GM21723 (cell line): ENCODE measurements at regions not wholly inside any gene's neighbourhood (a gene's known extent, or its start where the extent isn't known, plus 50 kb on each side); places are given as distances from the start of the nearest gene placed in this dataset.
"Not testable (repeated sequence)": the region's sequence is repeated elsewhere in the genome, so short reads cannot be mapped to it uniquely, and the experiment has no call there.

Source experiments
- ATAC-seq: cut with Tn5 transposase; IDR thresholded peaks from one replicate; pipeline ENCODE4 v1.9.1; 2021; ENCODE audit warnings: mild to moderate bottlenecking, moderate library complexity; ENCODE audit not compliant: unreplicated experiment

DNA sequence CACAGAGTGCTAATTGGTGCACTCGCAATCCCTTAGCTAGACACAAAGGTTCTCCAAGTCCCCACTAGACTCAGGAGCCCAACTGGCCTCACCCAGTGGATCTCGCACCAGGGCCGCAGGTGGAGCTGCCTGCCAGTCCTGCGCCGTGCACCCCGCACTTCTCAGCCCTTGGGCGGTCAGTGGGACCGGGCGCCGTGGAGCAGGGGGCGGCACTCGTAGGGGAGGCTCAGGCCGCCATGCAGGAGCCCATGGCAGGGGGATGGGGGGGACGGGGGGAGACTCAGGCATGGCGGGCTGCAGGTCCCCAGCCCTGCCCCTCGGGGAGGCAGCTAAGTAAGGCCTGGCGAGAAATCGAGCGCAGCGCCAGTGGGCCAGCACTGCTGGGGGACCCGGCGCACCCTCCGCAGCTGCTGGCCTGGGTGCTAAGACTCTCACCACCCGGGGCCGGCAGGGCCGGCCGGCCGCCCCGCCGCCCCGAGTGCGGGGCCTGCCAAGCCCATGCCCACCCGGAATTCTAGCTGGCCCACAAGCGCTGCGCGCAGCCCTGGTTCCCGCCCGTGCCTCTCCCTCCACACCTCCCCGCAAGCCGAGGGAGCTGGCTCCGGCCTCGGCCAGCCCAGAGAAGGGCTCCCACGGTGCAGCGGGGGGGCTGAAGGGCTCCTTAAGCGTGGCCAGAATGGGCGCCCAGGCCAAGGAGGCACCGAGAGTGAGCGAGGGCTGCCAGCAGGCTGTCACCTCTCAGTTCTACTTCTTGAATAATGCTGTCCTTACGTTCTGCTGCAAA, 258.2 kb downstream of the GALC start:
- ATAC-seq, result not testable (repeated sequence)

DNA sequence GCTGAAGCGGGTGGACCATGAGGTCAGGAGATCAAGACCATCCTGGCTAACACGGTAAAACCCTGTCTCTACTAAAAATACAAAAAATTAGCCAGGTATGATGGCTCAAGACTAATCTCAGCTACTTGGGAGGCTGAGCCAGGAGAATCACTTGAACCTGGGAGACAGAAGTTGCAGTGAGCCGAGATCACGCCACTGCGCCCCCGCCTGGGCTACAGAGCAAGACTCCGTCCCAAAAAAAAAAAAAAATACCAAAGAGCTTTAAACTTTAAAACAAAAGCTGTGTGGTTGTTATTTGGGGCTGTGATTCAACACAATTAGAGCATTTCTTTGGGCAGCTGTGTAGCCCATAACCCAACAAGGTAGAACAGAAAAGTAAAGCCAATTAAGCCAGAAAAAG, 259.9 kb downstream of the GALC start:
- not testable (repeated sequence) for ATAC-seq

DNA sequence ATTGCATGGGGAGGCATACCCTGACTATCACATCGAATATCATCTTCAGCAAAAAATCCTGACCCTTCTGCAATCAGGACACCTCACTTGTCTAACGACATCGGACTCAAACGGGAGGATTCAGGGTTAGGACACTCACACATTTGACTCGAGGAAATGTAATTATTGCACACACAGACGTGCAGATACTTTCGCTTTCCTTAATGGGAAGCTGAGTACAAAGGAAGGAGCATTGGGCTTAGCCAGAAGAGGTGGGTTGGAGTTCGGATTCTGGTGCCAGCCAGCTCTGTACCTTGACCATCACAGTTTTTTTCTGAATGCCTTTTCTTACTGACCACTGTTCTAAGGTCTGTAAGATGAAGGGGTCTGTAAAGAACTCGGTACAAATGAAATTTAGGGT, 260.4 kb downstream of the GALC start:
- ATAC-seq, result no peak

DNA sequence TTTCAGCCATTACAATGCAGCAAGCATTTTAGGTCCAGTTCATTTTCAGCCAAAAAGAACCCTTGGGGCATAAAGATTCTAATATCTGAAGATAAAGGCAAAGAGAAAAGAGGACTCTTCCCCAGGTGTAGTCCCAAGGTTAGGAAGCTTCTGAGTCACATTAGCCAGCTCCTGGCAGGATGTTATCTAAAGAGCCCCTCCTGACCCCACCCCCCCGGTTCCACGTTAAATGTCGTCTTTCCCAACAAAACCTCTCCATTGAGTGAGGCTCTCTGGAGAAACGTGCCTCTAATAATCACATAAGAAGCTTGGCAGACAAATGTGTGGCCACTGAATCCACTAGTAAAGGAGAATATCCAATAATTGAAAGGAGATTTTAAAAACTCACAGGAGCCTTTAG, 267.7 kb downstream of the GALC start:
- no peak for ATAC-seq

DNA sequence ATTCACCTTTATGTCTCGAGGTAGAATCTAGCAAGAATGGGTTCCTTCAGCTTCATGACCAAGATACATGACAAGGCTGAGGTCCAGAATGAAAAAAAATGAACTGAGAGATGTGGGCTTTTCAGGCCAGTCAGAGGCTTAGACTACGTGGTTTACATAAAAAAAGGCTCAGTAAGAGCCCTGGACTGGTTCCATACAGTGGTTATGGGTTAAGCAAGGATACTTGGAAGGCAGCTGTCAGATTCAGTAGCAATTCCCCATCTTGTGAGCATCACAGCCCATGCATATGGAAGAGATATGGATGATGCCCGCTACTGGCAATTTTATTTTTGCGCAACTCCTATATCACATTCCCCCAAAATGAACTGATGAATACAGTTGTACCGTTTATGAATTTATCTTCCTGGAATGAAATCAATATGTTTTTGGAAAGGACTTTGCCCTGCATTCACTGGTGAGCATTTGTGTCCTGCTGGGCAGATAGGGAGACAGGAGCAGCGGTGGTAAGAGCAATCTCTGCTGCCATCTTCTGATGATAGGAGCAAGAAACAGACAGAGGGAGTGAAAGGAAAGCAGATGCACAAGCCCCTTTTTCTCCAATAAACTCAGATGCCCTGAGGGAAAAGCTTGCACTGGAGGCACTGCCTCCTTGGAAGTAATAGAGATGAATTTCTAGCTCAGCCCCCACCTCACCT, 280.4 kb downstream of the GALC start:
- ATAC-seq, result no peak

DNA sequence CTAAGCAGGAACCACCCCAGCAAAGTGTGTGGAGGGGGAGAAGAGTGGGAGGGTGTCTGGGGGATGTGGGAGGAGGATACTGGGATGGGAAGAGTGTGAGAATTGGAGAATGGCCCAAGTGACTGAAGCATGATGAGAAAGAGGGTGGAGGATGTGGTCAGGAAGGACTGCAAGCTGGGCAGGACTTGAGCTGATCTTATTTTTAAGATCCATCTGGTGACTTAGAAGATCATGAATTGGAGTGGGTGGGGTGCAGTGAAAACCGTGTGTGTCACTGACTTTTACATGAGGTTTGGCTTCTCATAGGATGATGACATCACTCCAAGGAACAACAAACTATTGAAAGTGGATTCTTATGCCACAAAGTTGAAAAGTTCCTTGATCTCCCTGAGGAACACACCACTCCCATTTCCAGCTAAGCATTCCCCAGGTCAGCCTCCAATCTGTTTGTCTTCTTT, 287.5 kb downstream of the GALC start:
- no peak for ATAC-seq

DNA sequence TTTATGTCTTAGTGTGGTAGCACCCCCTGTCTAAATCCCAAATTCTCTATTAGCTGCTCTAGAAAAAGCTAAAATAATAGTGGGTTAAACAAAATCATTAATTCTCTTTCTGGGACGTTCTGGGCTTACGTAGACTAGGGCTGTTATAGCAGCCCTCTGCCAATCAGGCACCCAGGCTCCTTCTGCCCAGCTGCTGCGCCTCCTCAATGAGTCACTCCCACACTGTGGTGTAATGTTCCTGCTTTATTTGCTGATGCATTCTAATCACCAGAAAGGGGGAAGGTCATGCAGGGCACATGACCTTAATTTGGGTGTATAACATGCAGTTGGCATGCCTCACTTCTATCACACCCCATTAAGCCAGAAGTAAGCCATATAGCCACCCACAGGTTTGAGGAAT, 294.5 kb downstream of the GALC start:
- no peak for ATAC-seq

DNA sequence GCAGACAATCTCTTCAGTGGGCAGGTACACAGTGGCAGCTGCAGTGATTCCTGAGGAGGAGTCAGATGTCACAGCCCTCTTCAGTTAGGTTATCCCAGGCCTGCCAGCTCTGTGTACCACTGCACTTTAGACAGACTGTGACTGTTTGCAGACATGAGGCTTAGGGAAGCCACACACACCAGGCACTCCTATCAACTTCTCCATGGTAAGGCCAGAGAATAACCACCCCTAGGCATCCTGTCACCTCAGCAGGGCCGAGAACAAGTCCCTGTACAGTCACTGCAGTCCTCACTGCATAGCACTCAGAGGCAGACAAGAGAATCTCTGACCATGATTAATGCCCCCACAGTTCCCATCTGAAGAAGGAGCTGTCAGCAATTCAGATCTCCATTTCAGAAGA, 296.5 kb downstream of the GALC start:
- no peak for ATAC-seq

DNA sequence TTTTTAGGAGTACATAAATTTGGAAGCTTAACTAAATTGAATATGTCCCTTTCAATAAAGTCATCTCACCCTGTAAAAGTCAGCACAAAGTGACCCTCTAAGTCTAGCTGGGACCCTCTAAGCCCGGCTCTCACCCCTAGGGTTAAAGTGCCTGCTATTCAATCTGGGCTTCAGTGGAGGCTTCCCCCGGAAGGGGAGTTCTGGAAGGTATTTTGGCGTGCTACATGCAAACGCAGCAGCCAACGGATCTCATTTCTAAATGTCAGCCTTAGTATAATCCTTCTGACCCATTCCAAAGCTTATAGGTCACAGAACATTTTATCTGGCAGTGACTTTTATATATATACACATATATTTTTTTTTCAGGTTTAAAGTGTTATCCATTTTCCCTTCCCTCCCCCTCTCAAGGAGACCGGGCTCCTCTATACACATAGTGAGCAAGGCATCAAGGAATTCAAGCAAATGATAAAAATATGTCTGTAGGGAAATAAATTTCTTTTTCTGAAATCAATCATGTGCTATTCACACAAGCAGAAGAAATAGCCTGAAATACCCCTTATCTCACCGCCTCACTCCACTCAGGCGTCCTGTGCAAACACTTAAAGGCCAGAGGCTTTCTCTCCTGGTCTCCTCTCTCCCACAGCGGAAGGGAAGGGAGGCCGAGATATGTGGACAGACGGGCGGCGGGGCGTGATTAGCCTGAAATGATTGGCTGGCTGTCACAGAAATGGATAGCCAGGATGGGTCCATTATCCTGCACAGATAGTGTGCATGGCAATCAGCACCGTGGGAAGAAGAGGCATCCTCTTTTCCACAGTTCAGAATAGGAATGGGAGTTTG, 301.7 kb downstream of the GALC start:
- ATAC-seq, result no peak

DNA sequence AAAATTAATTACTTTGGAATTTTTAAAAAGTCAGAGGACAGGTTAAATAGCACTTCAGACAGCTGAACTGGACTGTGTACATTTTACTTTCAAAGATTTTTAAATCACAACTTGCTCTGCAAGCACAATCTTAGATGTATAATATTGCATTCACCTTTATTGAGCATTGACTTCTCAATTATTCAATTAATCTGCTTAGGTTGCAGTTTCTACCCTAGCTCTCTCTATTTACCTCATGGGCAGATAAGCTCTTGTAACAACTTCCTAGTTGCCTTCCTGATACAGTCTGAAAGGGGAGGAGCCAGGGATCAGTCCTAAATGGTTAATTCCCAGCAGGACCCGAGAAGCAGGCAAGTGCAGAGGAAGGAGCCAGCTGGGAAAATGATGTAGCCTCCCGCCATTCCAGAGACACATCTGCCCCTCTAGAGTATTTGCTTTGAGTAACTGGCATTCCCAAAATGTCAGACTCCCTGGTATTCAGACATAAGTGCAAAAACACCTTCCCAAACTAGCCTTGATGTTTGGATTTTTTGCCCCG, 302.8 kb downstream of the GALC start:
- no peak for ATAC-seq

DNA sequence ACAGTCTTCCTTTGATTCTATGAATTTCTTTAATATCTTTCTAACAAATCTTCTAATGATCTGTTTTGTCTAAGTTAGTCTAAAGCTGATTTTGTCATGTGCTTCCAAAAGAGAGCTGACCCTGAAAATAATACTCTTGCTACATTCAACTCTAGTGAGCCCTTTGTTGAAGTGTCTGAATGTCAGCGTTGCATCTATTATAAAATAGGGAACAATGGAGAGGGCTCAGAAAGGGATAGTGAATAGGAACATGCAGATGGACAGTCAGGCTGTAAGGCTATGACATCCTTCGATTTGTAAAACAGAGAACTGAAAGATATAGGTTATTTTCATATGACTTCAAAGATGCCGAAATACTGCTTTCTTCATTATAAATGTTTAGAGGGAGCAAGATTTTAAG, 304.5 kb downstream of the GALC start:
- no peak for ATAC-seq

DNA sequence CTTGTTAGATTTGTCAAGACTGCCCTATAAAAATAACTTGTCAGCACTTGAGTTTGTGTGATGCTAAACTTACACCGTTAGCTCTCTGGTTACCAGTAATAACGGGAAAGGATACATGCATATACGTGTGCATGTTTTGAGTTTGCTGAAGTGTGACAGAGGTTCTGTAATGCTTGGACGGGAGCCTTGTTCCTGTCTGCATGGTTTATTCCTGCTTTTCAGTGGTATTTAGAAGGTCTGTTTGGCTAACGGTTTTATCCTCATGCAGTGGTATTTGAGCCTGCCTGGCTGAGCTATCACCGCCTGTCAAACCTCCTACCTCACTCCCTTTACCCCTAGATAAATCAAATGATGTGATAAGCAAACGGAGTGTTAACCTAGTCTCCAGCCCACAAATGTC, 305.6 kb downstream of the GALC start:
- no peak for ATAC-seq

DNA sequence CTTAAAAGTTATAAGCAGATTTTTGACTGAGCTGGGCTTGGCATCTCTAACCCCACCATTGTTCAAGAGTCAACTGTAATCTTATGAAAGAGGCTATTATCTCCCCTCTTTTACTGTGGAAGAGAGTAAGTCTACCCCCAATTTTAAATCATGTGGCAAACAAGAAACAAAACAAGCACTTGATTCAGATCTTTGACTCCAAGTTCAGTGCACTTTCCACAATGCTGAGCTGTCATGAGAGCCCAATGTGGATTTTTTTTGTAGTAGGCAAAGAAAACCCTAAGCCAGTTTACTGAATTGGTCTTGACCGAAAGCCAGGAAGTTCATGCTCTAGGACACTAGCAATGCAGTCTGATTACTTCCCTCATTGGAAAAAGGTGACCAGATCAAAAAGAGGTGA, 306.2 kb downstream of the GALC start:
- no peak for ATAC-seq

DNA sequence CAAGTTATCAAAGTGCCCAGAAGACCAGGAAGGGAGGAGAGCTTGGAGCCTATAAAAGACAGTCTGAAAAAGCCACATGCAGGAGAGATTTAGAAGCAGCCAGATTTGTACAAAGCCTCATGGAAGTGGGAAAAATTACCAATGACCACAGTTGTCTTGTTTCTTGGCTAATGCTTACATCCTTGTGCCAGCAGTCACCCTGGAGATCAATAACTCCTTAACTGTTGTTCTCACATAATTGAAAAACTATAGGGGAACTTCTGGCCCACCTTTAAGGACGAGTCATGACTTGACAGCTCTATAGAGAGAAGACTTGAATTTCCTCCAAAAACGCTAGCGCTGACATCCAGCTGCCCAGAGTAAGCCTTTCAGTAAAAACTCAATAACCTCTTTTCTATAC, 313.1 kb downstream of the GALC start:
- ATAC-seq, result no peak

DNA sequence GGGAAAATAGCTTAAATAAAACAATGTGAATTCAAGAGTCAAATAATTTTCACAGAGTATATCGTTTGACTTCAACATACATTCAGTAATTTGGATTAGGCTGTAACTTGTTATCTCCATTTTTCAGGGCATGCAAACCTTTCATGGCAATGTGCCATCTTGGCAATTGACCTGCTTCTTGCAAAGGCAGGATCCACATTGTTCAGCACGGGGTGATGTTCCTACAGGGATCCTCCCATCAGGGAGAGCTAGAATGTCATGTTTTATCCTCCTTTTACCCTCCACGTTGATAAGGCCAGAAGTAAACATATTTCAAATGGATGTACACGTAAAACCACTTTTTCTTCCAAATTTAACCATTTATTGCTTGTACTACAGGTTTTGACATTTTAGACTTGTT, 314.4 kb downstream of the GALC start:
- ATAC-seq, result no peak

DNA sequence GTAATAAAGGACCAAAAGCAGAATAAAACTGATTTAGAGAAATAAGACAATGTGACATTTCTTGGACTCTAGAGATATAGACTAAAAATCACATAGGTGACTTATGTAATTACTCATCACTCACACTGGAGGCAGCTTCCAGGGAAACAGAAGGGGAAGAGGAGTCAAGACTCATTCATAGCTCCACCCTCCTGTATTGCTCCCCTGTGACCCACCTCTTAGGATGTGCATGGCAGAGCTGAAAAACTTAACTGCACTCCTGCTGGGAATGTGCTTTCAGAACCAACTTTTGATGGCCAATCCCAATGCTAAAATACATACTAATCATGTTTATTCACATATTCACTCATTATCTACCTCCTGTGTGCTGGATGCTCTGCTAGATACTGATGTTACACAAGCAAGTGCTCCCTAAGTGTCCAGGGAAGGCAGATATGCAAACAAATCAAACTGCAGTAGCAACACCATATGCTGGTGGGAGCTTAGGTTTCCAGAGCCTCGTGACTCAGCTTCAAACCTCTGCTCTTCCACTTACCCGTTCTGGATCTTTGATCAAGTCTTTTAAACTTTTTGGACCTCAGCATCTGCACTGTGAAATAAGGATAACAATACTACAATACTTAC, 316.1 kb downstream of the GALC start:
- no peak for ATAC-seq

DNA sequence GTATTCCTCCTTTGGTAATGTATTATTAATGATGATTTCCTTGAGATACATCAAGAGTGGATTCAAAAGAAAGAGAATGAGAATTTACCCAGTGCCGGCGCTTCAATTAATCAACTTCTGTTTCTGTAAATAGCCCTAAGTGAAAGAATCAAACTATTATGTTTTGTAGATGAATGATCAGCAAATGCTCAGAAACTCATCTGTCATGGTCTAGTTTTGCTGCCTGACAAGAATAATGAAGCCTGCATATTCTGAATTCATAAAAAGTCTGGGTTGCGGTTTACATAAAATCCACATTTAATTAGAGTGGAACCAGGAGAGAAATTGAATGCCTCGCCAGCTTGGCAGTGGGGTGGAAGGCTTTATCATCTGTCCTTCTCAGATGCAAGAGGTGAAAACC, 325.3 kb downstream of the GALC start:
- no peak for ATAC-seq

DNA sequence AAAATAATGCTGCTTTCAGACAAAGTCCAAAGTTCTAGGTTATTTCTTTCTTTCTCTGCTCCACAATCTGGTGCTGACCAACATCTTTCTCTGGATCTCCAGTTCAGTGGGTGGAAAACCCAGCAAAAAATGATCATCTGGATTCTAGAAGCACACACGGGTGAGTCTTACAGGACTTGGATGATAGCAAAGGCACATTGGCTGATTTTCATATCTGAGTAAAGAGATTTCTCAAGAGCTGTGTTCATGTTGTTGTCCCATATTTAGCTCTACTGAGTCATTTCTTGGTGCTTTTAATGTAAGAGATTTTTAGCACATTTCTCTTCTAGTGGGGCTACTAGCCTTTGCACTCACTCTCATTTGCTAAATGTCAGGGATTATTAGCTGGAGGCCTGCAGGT, 336.7 kb downstream of the GALC start:
- no peak for ATAC-seq

DNA sequence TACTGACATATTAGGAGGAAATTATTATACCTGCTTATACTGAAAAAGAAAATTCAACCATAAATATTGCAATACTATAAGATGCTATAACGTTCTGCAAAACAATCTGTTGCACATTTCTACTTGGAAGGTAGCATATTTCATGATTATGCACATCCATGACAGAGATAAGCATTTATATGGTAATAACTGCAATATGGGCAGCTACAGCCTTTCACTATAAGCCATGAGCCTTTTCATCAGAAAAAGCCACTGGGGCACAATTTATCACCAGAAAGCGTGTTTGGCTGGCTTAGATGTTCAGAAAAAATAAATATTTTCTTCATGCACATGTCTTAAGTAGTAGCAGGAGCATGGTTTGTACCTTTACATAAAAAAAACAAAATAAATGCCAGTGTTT, 340.7 kb downstream of the GALC start:
- no peak for ATAC-seq

DNA sequence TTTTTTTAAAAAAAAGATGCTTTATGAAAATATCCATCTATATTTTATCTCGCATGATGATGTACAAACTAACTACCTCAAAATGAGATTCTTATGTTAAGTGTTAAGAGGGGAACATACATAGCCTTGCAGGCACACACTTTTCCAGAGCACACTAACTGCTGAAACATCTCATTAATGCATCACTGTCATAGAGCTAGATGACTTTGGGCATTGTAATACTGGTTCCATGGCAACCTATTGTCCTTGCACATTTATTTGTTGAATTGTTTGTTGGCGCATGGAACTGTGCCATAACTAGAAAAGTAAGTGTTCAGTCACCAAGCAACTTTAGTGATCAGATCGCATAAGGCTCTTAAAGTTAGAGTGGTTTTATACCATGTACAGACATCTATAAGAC, 348.3 kb downstream of the GALC start:
- ATAC-seq, result no peak

DNA sequence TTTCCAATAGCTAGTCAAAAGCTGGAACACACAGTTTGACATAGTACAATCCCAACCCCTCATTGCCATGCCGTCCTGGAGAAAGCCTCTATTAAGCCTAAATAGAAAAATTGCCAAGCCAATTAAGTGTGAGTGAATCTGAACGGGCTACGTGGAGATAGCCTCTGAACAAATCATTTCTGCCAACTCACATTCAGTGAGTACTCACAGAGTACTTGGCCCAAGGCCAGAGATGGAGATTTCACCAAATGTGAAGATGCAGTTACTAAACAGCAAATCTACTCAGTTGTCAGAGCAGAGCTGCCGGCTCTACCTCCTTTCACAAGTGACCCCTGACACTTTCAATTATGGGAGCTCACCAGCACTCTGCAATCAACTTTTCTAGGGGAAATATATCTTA, 350.0 kb downstream of the GALC start:
- no peak for ATAC-seq
